Trophoblast cell (in vitro differentiated cells and primary cell): ENCODE measurements at regions not wholly inside any gene's neighbourhood (a gene's known extent, or its start where the extent isn't known, plus 50 kb on each side); places are given as distances from the start of the nearest gene placed in this dataset.

ENCODE experiments used
- DNase-seq, 2 donors: peaks; one replicate each; pipeline ENCODE4 v3.0.0-alpha.2; 2016
- H2AFZ ChIP-seq: 2 replicates; pipeline ENCODE4 v1.6.1; 2013; ENCODE audit warnings: low read length, moderate library complexity, mild to moderate bottlenecking; ENCODE audit not compliant: insufficient read depth, poor library complexity
- H2AK5ac ChIP-seq: 2 replicates; pipeline ENCODE4 v1.6.1; 2013; ENCODE audit warnings: mild to moderate bottlenecking, low read length
- H2BK120ac ChIP-seq: 2 replicates; pipeline ENCODE4 v1.6.1; 2013; ENCODE audit warnings: low read length, mild to moderate bottlenecking, moderate library complexity; ENCODE audit not compliant: insufficient read depth, poor library complexity
- H2BK12ac ChIP-seq: 2 replicates; pipeline ENCODE4 v1.6.1; 2013; ENCODE audit warnings: mild to moderate bottlenecking, low read length, moderate library complexity
- H2BK5ac ChIP-seq: 2 replicates; pipeline ENCODE4 v1.6.1; 2013; ENCODE audit warnings: low read length, low read depth, moderate library complexity, mild to moderate bottlenecking; ENCODE audit not compliant: poor library complexity
- H3K14ac ChIP-seq: 2 replicates; pipeline ENCODE4 v1.6.1; 2013; ENCODE audit warnings: mild to moderate bottlenecking, low read length
- H3K18ac ChIP-seq: 2 replicates; pipeline ENCODE4 v1.6.1; 2013; ENCODE audit warnings: mild to moderate bottlenecking, low read length
- H3K23ac ChIP-seq: 2 replicates; pipeline ENCODE4 v1.6.1; 2013; ENCODE audit warnings: low read length
- H3K27ac ChIP-seq: 2 replicates; pipeline ENCODE4 v1.5.1; 2013; ENCODE audit warnings: low read depth, mild to moderate bottlenecking, inconsistent platforms, low read length, moderate library complexity
- H3K27me3 ChIP-seq: 2 replicates; pipeline ENCODE4 v1.6.1; 2013; ENCODE audit warnings: inconsistent platforms, mild to moderate bottlenecking, low read length, moderate library complexity; ENCODE audit not compliant: insufficient read depth
- H3K36me3 ChIP-seq, 2 experiments: 1 replicate in 1 of 2; 2 replicates in 1 of 2; pipeline ENCODE4 v1.6.1; 2013; ENCODE audit warnings: low read length in 2 of 2, mild to moderate bottlenecking in 2 of 2, moderate library complexity in 1 of 2; ENCODE audit not compliant: insufficient read depth in 2 of 2, control insufficient read depth in 1 of 2
- H3K4ac ChIP-seq: 2 replicates; pipeline ENCODE4 v1.6.1; 2013; ENCODE audit warnings: low read depth, mild to moderate bottlenecking, low read length, moderate library complexity
- H3K4me1 ChIP-seq, 2 experiments: 1 replicate in 1 of 2; 2 replicates in 1 of 2; pipeline ENCODE4 v1.6.1; 2013; ENCODE audit warnings: low read length in 2 of 2, mild to moderate bottlenecking in 2 of 2, moderate library complexity in 1 of 2; ENCODE audit not compliant: insufficient read depth in 2 of 2, control insufficient read depth in 1 of 2
- H3K4me2 ChIP-seq: 2 replicates; pipeline ENCODE4 v1.6.1; 2013; ENCODE audit warnings: inconsistent platforms, mild to moderate bottlenecking, low read length, moderate library complexity
- H3K4me3 ChIP-seq: 2 replicates; pipeline ENCODE4 v1.5.1; 2013; ENCODE audit warnings: mild to moderate bottlenecking, low read depth, low read length, inconsistent platforms
- H3K79me1 ChIP-seq: one replicate; pipeline ENCODE4 v1.6.1; 2013; ENCODE audit warnings: low read length
- H3K79me2 ChIP-seq: 2 replicates; pipeline ENCODE4 v1.6.1; 2013; ENCODE audit warnings: low read length, mild to moderate bottlenecking; ENCODE audit not compliant: control insufficient read depth, insufficient read depth, poor library complexity
- H3K9ac ChIP-seq: 2 replicates; pipeline ENCODE4 v1.6.1; 2013; ENCODE audit warnings: mild to moderate bottlenecking, low read length
- H3K9me3 ChIP-seq: 2 replicates; pipeline ENCODE4 v1.6.1; 2013; ENCODE audit warnings: low read depth, mild to moderate bottlenecking, control low read depth, inconsistent platforms, low read length; ENCODE audit not compliant: insufficient read depth
- H4K12ac ChIP-seq: 2 replicates; pipeline ENCODE4 v1.6.1; 2013; ENCODE audit warnings: low read depth, mild to moderate bottlenecking, low read length, moderate library complexity
- H4K8ac ChIP-seq: 2 replicates; pipeline ENCODE4 v1.6.1; 2013; ENCODE audit warnings: low read depth, mild to moderate bottlenecking, low read length, moderate library complexity
- H4K91ac ChIP-seq: one replicate; pipeline ENCODE4 v1.6.1; 2013; ENCODE audit warnings: low read depth, mild to moderate bottlenecking, low read length, moderate library complexity
- WGBS: extraction: QIAGEN DNeasy Blood & Tissue Kit; methylation state at CpG from one replicate; pipeline ENCODE4 v1.1.7; 2013; ENCODE audit warnings: missing lambda C conversion rate; ENCODE audit not compliant: insufficient read length, insufficient coverage; ENCODE audit errors: extremely low coverage; 5-methylcytosine and 5-hydroxymethylcytosine counted together

DNA sequence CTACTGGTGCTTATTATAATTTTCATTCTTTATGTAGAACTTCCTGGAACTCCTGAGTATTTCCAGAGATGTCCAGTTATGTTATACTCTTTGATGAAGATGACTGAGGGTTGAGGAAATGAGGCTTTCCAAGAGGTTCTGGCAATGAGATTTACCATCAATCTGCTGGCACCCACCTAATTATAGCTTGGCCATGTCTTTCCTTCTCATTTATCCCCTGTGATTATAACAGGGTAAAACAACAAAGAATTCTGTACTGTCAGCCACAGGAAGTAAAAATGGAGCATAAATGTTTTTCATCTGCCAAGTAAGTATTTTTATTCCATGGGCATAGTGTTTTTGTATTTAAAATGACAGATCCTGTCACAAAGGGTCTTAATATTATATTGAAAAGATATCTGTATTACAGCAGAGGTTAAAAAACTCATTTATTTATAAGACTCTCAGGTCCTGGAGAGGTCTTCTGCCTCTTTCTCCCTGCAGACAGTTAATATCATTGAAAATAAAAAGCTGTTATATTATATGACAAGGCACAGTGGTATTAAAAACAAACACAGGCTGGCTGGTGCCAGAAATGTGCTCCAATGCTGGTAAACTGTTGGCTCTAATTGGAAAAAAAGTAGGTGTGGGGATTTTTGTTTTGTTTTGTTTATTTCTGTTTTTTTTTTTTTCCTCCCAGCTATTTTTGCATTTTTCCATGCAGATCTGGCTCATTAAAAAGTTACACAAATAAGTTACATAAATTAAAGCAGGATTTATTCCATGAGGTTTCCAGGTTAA lies 1764.1 kb upstream of the CELF4 start:
- Histone ChIP-seq H3K27me3 (no peaks in the 10 kb centered on the region), H2AK5ac (no peak overlapping the region), H2BK5ac (no peak overlapping the region), H3K9me3 (no peaks in the 10 kb centered on the region), H3K4me2 (no peak overlapping the region), H3K18ac (no peak overlapping the region), H3K9ac (no peak overlapping the region), H3K14ac (no peak overlapping the region), H3K79me1 (no peaks in the 10 kb centered on the region), H3K79me2 (no peaks in the 10 kb centered on the region), H2AFZ (no peak overlapping the region), H2BK120ac (no peak overlapping the region), H3K27ac (no peak overlapping the region), H4K12ac (no peak overlapping the region), H3K4me3 (no peak overlapping the region), H3K23ac (no peak overlapping the region), H3K36me3 (no peaks in the 10 kb centered on the region), H3K4ac (no peak overlapping the region), H2BK12ac (no peak overlapping the region), H4K8ac (no peak overlapping the region), H4K91ac (no peak overlapping the region), H3K4me1 (peaks cover 0 to 2% of the 10 kb centered on the region in 2 experiments)
- DNase-seq = no peak

DNA sequence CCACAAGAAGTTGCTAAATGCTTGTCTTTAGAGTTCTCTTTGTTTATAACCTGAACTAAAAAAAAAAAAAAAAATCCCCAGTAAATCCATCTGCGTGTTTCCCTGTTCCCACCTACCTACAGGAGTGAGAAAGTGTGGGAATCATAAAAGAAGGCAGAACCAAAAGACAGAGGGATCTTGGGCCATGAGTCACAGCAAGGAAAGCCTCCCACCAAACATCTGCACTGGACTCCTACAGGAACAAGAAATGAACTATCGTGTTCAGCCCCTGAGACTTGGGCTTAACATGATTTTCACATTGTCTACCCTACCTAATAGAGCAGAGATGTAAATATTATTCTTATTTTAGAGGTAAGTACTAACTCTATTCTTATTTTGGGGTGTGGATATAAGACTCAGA lies 1761.2 kb upstream of the CELF4 start:
- peaks cover 0 to 2% of the 10 kb centered on the region in 2 experiments for H3K4me1 ChIP-seq
- H3K27me3 ChIP-seq = no peaks in the 10 kb centered on the region
- no peaks in the 10 kb centered on the region for H3K9me3 ChIP-seq
- H3K4me2 ChIP-seq = no peak overlapping the region
- no CpG with 5 or more reads among the region's 2 CpGs for WGBS
- no peak for DNase-seq
- H4K8ac ChIP-seq = no peak overlapping the region
- no peak overlapping the region for H2BK12ac ChIP-seq
- H4K12ac ChIP-seq = no peak overlapping the region
- H2AK5ac ChIP-seq = no peak overlapping the region
- no peaks in the 10 kb centered on the region for H3K79me2 ChIP-seq
- no peaks in the 10 kb centered on the region for H3K79me1 ChIP-seq
- no peak overlapping the region for H3K4me3 ChIP-seq
- H3K4ac ChIP-seq = no peak overlapping the region
- H2BK120ac ChIP-seq = no peak overlapping the region
- no peaks in the 10 kb centered on the region for H3K36me3 ChIP-seq
- no peak overlapping the region for H4K91ac ChIP-seq
- no peak overlapping the region for H2AFZ ChIP-seq
- H3K23ac ChIP-seq = no peak overlapping the region
- no peak overlapping the region for H2BK5ac ChIP-seq
- H3K14ac ChIP-seq = no peak overlapping the region
- no peak overlapping the region for H3K9ac ChIP-seq
- no peak overlapping the region for H3K18ac ChIP-seq
- no peak overlapping the region for H3K27ac ChIP-seq

DNA sequence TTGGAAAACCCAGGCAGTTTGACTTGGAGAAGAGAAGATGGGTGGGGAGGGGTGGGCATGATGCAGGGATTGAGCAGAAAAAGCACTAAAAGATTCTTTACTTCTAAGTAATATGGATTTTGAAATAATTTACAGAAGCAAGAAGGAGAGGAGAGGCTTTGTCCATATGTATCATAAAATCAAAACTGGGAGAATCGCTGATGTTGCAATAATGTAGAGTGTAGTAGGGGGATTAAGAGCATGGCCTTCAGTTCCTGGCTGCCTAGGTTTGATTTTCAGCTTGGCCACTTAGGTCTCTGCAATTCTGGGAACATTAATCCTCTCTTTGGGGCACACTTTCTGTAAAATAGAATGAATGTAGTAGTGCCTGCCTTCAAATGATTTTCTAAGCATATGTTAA lies 1760.4 kb upstream of the CELF4 start:
- H3K27ac ChIP-seq = no peak overlapping the region
- H3K36me3 ChIP-seq = no peaks in the 10 kb centered on the region
- no peak overlapping the region for H4K91ac ChIP-seq
- no peak overlapping the region for H2AK5ac ChIP-seq
- H4K12ac ChIP-seq = no peak overlapping the region
- no peak overlapping the region for H3K23ac ChIP-seq
- DNase-seq = no peak
- no CpG with 5 or more reads among the region's 1 CpG for WGBS
- H2BK5ac ChIP-seq = no peak overlapping the region
- H3K14ac ChIP-seq = no peak overlapping the region
- H3K4ac ChIP-seq = no peak overlapping the region
- no peak overlapping the region for H3K4me2 ChIP-seq
- no peak overlapping the region for H4K8ac ChIP-seq
- no peaks in the 10 kb centered on the region for H3K79me1 ChIP-seq
- no peaks in the 10 kb centered on the region for H3K79me2 ChIP-seq
- no peak overlapping the region for H3K9ac ChIP-seq
- H3K4me1 ChIP-seq = peaks cover 0 to 2% of the 10 kb centered on the region in 2 experiments
- H3K9me3 ChIP-seq = no peaks in the 10 kb centered on the region
- no peak overlapping the region for H3K18ac ChIP-seq
- no peak overlapping the region for H2AFZ ChIP-seq
- H2BK120ac ChIP-seq = no peak overlapping the region
- no peak overlapping the region for H3K4me3 ChIP-seq
- no peaks in the 10 kb centered on the region for H3K27me3 ChIP-seq
- no peak overlapping the region for H2BK12ac ChIP-seq

DNA sequence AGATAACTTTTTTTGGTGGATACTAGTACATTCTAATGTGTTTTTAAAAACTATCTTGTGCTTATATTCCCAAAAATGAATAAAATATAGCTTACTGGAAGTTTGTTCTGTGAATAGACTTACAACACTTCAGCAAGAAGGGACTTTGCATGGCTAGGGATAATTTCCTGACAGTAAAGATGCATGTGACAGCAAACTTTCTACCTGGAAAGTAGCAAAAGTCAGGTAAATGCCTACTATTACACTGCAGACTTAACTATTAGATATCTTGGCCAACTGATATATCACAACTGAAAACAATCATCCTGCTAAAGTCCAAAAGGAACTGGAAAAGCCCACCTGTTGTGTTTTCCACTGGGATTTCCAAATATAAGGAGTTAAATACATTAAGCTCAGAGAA lies 1753.5 kb upstream of the CELF4 start:
- no peak for DNase-seq
- Histone ChIP-seq H4K12ac (no peak overlapping the region), H3K9me3 (no peaks in the 10 kb centered on the region), H3K4me1 (peaks cover 0 to 2% of the 10 kb centered on the region in 2 experiments), H2BK5ac (no peak overlapping the region), H3K79me2 (no peaks in the 10 kb centered on the region), H3K18ac (no peak overlapping the region), H3K27me3 (no peaks in the 10 kb centered on the region), H4K8ac (no peak overlapping the region), H3K27ac (no peak overlapping the region), H3K79me1 (no peaks in the 10 kb centered on the region), H3K23ac (no peak overlapping the region), H3K36me3 (no peaks in the 10 kb centered on the region), H3K4me2 (no peak overlapping the region), H3K4me3 (no peak overlapping the region), H4K91ac (no peak overlapping the region), H2AFZ (no peak overlapping the region), H3K4ac (no peak overlapping the region), H3K9ac (no peak overlapping the region), H2BK120ac (no peak overlapping the region), H2BK12ac (no peak overlapping the region), H3K14ac (no peak overlapping the region), H2AK5ac (no peak overlapping the region)
